Right lobe of liver (tissue), 4 donors: ENCODE measurements at regions not wholly inside any gene's neighbourhood (a gene's known extent, or its start where the extent isn't known, plus 50 kb on each side); places are given as distances from the start of the nearest gene placed in this dataset.

Source experiments
- POLR2A ChIP-seq: fragments of 450-650 bp; IDR thresholded peaks from one replicate; pipeline ENCODE4 v1.6.1; 2017; ENCODE audit warnings: antibody characterized with exemption, mild to moderate bottlenecking
- TF ChIP-seq, protein P1 (sequence below), 4 donors: fragments of 200-600 bp in 3 of 4; fragments of 450-650 bp in 1 of 4; IDR thresholded peaks; one replicate each; pipeline versions ENCODE4 v1.5.1 to v1.8.0; 2016 to 2022; ENCODE audit warnings: antibody characterized with exemption in 4 of 4, mild to moderate bottlenecking in 2 of 4
- donor health status: DM: no; HTN: no; CAD: no.
- donor health status: DM: no; HTN: no; CAD: no.
- donor health status: DM: no; HTN: yes; CAD: no.

DNA sequence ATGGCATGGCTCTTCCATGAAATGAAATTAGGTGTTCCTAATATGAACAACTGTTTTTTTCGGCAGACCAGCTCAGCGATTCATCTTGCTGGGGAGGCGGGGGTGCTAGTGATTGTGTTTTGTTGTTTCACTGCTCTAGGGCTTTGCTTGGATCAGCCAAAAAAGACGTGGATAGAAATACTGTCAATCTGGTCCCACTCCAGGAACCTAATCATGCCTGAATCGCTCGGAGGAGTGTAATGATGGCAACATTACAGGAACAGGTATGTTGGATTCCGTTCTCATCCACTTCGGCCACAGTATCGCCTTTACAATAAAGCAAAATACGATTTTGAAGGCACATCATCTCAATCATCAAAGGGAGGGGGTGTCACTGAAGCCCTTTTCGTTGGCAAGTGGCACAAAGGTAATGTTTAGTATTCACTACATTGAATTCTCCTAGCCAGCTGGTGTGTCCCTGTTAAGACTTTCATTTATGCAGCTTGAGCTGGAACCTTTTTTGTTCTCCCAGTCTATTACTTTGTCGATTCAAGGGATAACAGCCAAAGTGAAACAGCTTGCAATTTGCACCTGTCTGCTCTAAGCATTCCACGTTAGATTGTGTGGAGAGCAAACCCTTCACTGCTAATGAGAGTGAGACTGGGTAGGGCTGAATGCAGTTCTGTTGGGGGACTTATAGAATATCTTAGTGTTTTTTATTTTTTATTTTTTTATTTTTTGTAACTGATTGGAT is 477.7 kb downstream of the TFAP2A start:
- TF ChIP-seq, protein P1, sequence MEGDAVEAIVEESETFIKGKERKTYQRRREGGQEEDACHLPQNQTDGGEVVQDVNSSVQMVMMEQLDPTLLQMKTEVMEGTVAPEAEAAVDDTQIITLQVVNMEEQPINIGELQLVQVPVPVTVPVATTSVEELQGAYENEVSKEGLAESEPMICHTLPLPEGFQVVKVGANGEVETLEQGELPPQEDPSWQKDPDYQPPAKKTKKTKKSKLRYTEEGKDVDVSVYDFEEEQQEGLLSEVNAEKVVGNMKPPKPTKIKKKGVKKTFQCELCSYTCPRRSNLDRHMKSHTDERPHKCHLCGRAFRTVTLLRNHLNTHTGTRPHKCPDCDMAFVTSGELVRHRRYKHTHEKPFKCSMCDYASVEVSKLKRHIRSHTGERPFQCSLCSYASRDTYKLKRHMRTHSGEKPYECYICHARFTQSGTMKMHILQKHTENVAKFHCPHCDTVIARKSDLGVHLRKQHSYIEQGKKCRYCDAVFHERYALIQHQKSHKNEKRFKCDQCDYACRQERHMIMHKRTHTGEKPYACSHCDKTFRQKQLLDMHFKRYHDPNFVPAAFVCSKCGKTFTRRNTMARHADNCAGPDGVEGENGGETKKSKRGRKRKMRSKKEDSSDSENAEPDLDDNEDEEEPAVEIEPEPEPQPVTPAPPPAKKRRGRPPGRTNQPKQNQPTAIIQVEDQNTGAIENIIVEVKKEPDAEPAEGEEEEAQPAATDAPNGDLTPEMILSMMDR (IDR thresholded peaks at IDR 0.05) = no peak
- no peak for TF ChIP-seq POLR2A
